ENCODE measurements at regions not wholly inside any gene's neighbourhood (a gene's known extent, or its start where the extent isn't known, plus 50 kb on each side); places are given as distances from the start of the nearest gene placed in this dataset.

DNA sequence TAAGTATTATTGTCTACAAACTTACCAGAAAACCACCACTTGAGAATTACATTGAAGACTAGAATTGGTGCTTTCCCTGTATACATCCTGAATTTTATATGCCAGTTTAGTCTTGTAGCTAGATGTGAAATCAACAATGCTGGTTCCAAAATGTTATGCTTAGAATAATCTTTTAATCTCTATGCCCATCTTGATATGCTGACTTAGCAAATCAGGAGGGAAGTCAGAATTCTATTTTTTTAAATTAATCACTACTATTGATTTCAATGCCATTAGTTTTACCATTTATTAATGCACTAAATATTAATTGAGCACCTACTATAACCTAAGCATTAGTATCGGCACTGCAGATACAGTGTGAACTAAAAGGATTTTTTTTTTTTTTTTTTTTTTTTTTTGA lies 641.6 kb upstream of the ADGRL4 start:
- ATAC-seq: no peak

DNA sequence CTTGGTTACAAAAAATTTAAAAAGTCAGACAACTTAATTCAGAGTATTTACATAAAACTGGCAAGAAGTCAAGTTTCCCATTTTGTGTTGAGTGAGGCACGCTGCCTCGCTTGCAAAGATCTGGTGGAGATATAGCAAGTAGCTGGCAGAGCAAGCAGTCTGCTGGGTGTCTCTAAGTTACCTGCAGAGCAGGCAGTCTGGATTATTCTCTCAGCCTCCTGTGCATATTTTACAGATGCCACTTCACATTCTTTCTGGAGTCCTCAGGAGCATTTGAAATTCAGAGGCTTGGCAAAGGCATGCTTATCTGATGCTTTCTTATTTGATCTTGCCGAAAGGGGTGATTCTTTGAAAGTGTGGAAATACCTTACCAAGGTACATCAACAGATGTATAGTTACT lies 640.4 kb upstream of the ADGRL4 start:
- no peaks in the 10 kb centered on the region for H3K4me1 ChIP-seq (ENCODE audit: control insufficient read depth, insufficient read depth, low read length)
- CTCF ChIA-PET: no interaction called here
- intact Hi-C loops (cut with micrococcal nuclease; ENCODE audit: unreplicated experiment) (no loop called here), in situ Hi-C loops (cut with HindIII; ENCODE audit: low pct_unique_long_range_greater_than_20kb, low sequenced_read_pairs) (no loop called here)
- ATAC-seq: no peak
- no peaks in the 10 kb centered on the region for H3K27me3 ChIP-seq (ENCODE audit: control insufficient read depth, insufficient read depth, low read length)
- no peak overlapping the region for H3K4me3 ChIP-seq (ENCODE audit: low read depth in 2 of 2, low read length in 2 of 2)
- DNase-seq (ENCODE audit: low read depth, low spot score): no peak
- H3K9me3 ChIP-seq (ENCODE audit: control insufficient read depth, insufficient read depth, low read depth, low read length): no peaks in the 10 kb centered on the region
- TF ChIP-seq, protein P1, sequence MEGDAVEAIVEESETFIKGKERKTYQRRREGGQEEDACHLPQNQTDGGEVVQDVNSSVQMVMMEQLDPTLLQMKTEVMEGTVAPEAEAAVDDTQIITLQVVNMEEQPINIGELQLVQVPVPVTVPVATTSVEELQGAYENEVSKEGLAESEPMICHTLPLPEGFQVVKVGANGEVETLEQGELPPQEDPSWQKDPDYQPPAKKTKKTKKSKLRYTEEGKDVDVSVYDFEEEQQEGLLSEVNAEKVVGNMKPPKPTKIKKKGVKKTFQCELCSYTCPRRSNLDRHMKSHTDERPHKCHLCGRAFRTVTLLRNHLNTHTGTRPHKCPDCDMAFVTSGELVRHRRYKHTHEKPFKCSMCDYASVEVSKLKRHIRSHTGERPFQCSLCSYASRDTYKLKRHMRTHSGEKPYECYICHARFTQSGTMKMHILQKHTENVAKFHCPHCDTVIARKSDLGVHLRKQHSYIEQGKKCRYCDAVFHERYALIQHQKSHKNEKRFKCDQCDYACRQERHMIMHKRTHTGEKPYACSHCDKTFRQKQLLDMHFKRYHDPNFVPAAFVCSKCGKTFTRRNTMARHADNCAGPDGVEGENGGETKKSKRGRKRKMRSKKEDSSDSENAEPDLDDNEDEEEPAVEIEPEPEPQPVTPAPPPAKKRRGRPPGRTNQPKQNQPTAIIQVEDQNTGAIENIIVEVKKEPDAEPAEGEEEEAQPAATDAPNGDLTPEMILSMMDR (IDR thresholded peaks at IDR 0.05): no peak
- TF ChIP-seq SIN3A (IDR thresholded peaks at IDR 0.05; ENCODE audit: borderline replicate concordance, insufficient read depth, low read depth, low read length) (no peak), REST (IDR thresholded peaks at IDR 0.05; ENCODE audit: insufficient read depth in 1 of 2, low read depth in 2 of 2, low read length in 1 of 2) (no peak), POLR2AphosphoS5 (IDR thresholded peaks at IDR 0.05; ENCODE audit: low read depth, low read length) (no peak), TCF7L2 (IDR thresholded peaks at IDR 0.05; ENCODE audit: low read depth, low read length) (no peak)
- BruUV-seq (replicated peaks): no TSS peak
- no peak overlapping the region for H3K27ac ChIP-seq (ENCODE audit: low read length)
- POLR2A ChIA-PET: no interaction called here
- H3K36me3 ChIP-seq (ENCODE audit: control insufficient read depth, insufficient read depth, low read length): no peaks in the 10 kb centered on the region

More for the DNA sequence above, 641.6 kb upstream of the ADGRL4 start:
- in situ Hi-C loops (cut with HindIII; ENCODE audit: low pct_unique_long_range_greater_than_20kb, low sequenced_read_pairs): no loop called here
- POLR2A ChIA-PET: no interaction called here
- BruUV-seq (replicated peaks): no TSS peak
- no peaks in the 10 kb centered on the region for H3K4me1 ChIP-seq (ENCODE audit: control insufficient read depth, insufficient read depth, low read length)
- intact Hi-C loops (cut with micrococcal nuclease; ENCODE audit: unreplicated experiment): no loop called here
- DNase-seq (ENCODE audit: low read depth, low spot score): no peak
- no peaks in the 10 kb centered on the region for H3K27me3 ChIP-seq (ENCODE audit: control insufficient read depth, insufficient read depth, low read length)
- TF ChIP-seq TCF7L2 (IDR thresholded peaks at IDR 0.05; ENCODE audit: low read depth, low read length) (no peak), POLR2AphosphoS5 (IDR thresholded peaks at IDR 0.05; ENCODE audit: low read depth, low read length) (no peak), SIN3A (IDR thresholded peaks at IDR 0.05; ENCODE audit: borderline replicate concordance, insufficient read depth, low read depth, low read length) (no peak), REST (IDR thresholded peaks at IDR 0.05; ENCODE audit: insufficient read depth in 1 of 2, low read depth in 2 of 2, low read length in 1 of 2) (no peak)
- TF ChIP-seq, protein P1 (IDR thresholded peaks at IDR 0.05): no peak
- H3K9me3 ChIP-seq (ENCODE audit: control insufficient read depth, insufficient read depth, low read depth, low read length): no peaks in the 10 kb centered on the region
- H3K36me3 ChIP-seq (ENCODE audit: control insufficient read depth, insufficient read depth, low read length): no peaks in the 10 kb centered on the region
- no peak overlapping the region for H3K4me3 ChIP-seq (ENCODE audit: low read depth in 2 of 2, low read length in 2 of 2)
- H3K27ac ChIP-seq (ENCODE audit: low read length): no peak overlapping the region
- CTCF ChIA-PET: no interaction called here

Data from Panc1 (cell line).